HG02840 (cell line): ENCODE measurements at regions not wholly inside any gene's neighbourhood (a gene's known extent, or its start where the extent isn't known, plus 50 kb on each side); places are given as distances from the start of the nearest gene placed in this dataset.

Experiments used
- ATAC-seq: cut with Tn5 transposase; IDR thresholded peaks from one replicate; pipeline ENCODE4 v1.9.1; 2021; ENCODE audit warnings: mild to moderate bottlenecking, moderate library complexity, moderate number of reproducible peaks; ENCODE audit not compliant: unreplicated experiment, low FRiP score

GRCh38 chr6:82712389-82712788 is 348.8 kb downstream of the TPBG start:
- ATAC-seq: no peak

GRCh38 chr6:82712826-82713225 is 349.2 kb downstream of the TPBG start:
- no peak for ATAC-seq

GRCh38 chr6:82720992-82721391 is 344.6 kb downstream of the UBE3D start:
- no peak for ATAC-seq

- no peak for ATAC-seq
Observed at GRCh38 chr6:82735790-82736189, 329.9 kb downstream of the UBE3D start.

GRCh38 chr6:82737965-82738364 is 327.7 kb downstream of the UBE3D start:
- ATAC-seq: no peak

GRCh38 chr6:82738773-82739172 is 326.9 kb downstream of the UBE3D start:
- no peak for ATAC-seq

GRCh38 chr6:82739303-82739702 is 326.3 kb downstream of the UBE3D start:
- ATAC-seq: no peak

GRCh38 chr6:82740072-82740471 is 325.6 kb downstream of the UBE3D start:
- ATAC-seq: no peak

GRCh38 chr6:82741325-82741995 is 324.2 kb downstream of the UBE3D start:
- no peak for ATAC-seq

GRCh38 chr6:82741996-82742385 is 323.6 kb downstream of the UBE3D start:
- no peak for ATAC-seq

GRCh38 chr6:82744286-82745015 is 321.2 kb downstream of the UBE3D start:
- no peak for ATAC-seq

GRCh38 chr6:82750556-82750955 is 315.1 kb downstream of the UBE3D start:
- ATAC-seq: no peak

GRCh38 chr6:82751718-82752117 is 313.9 kb downstream of the UBE3D start:
- no peak for ATAC-seq

GRCh38 chr6:82761674-82762345 is 303.8 kb downstream of the UBE3D start:
- ATAC-seq: no peak

GRCh38 chr6:82766476-82766875 is 299.2 kb downstream of the UBE3D start:
- ATAC-seq: no peak

- no peak for ATAC-seq
Observed at GRCh38 chr6:82767037-82767436, 298.6 kb downstream of the UBE3D start.

GRCh38 chr6:82767447-82767846 is 298.2 kb downstream of the UBE3D start:
- no peak for ATAC-seq

GRCh38 chr6:82772851-82773717 is 292.6 kb downstream of the UBE3D start:
- no peak for ATAC-seq

GRCh38 chr6:82775361-82775760 is 290.3 kb downstream of the UBE3D start:
- no peak for ATAC-seq

GRCh38 chr6:82775981-82776380 is 289.7 kb downstream of the UBE3D start:
- ATAC-seq: no peak

GRCh38 chr6:82779041-82779440 is 286.6 kb downstream of the UBE3D start:
- ATAC-seq: no peak
